ENCODE measurements at regions not wholly inside any gene's neighbourhood (a gene's known extent, or its start where the extent isn't known, plus 50 kb on each side); places are given as distances from the start of the nearest gene placed in this dataset.

DNA sequence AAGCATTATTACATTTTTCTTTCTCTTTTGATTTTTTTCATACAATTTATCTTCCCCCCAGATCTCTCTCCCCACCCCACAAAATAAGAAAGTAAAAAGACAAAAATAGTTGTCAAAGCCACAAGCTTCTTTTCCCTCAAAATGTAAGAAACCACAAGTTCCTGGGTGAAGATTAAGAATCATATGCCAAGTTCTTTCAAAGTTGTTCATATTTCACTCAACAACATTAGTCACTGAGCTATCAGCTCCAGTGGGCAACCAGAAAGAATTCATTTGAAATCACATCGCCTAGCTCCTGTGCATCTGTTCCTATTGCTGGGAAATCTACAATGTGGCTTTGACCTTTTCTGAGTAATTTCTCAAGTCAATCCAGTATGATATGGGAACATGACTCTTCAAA lies 681.6 kb upstream of the ARPP21 start:
- no peaks in the 10 kb centered on the region for H3K4me1 ChIP-seq
- intact Hi-C loops (cut with DNase I; ENCODE audit: low total_unique reads), result no loop called here
- no peaks in the 10 kb centered on the region for H3K27me3 ChIP-seq (replicated peaks in 1 of 7)
- no peak overlapping the region for H3K27ac ChIP-seq
- peaks cover 0 to 3% (median 0%) of the 10 kb centered on the region in 8 donors for H3K9me3 ChIP-seq
- no peak for TF ChIP-seq POLR2A (IDR thresholded peaks at IDR 0.05)
- TF ChIP-seq, protein P1, sequence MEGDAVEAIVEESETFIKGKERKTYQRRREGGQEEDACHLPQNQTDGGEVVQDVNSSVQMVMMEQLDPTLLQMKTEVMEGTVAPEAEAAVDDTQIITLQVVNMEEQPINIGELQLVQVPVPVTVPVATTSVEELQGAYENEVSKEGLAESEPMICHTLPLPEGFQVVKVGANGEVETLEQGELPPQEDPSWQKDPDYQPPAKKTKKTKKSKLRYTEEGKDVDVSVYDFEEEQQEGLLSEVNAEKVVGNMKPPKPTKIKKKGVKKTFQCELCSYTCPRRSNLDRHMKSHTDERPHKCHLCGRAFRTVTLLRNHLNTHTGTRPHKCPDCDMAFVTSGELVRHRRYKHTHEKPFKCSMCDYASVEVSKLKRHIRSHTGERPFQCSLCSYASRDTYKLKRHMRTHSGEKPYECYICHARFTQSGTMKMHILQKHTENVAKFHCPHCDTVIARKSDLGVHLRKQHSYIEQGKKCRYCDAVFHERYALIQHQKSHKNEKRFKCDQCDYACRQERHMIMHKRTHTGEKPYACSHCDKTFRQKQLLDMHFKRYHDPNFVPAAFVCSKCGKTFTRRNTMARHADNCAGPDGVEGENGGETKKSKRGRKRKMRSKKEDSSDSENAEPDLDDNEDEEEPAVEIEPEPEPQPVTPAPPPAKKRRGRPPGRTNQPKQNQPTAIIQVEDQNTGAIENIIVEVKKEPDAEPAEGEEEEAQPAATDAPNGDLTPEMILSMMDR (IDR thresholded peaks at IDR 0.05 in 8 of 11, conservative IDR thresholded peaks at IDR 0.05 in 3 of 11), result no peak
- TF ChIP-seq POLR2AphosphoS5 (IDR thresholded peaks at IDR 0.05), result no peak
- DNase-seq, result no peak
- H3K4me3 ChIP-seq, result no peak overlapping the region
- 68 to 84% (median 71%) methylated on average over 1 of the region's 1 CpG for WGBS, 5 donors
- no peaks in the 10 kb centered on the region for H3K36me3 ChIP-seq

- TF ChIP-seq, protein P1 (IDR thresholded peaks at IDR 0.05 in 8 of 11, conservative IDR thresholded peaks at IDR 0.05 in 3 of 11), result no peak
- TF ChIP-seq POLR2AphosphoS5 (IDR thresholded peaks at IDR 0.05), result no peak
- no peak for TF ChIP-seq POLR2A (IDR thresholded peaks at IDR 0.05)
- WGBS, 5 donors, result 78 to 91% (median 83%) methylated on average over 2 of the region's 2 CpGs
- no peaks in the 10 kb centered on the region for H3K36me3 ChIP-seq
Measured at GRCh38 chr3:34969513-34969912, 669.8 kb upstream of the ARPP21 start.

GRCh38 chr3:34972481-34972880 lies 666.8 kb upstream of the ARPP21 start:
- no peaks in the 10 kb centered on the region for H3K27me3 ChIP-seq (replicated peaks in 1 of 7)
- no peak for TF ChIP-seq POLR2A (IDR thresholded peaks at IDR 0.05)
- TF ChIP-seq POLR2AphosphoS5 (IDR thresholded peaks at IDR 0.05), result no peak
- TF ChIP-seq, protein P1 (IDR thresholded peaks at IDR 0.05 in 8 of 11, conservative IDR thresholded peaks at IDR 0.05 in 3 of 11), result no peak
- intact Hi-C loops (cut with DNase I; ENCODE audit: low total_unique reads), result no loop called here
- DNase-seq, result no peak
- H3K4me1 ChIP-seq, result no peaks in the 10 kb centered on the region
- H3K27ac ChIP-seq, result no peak overlapping the region
- H3K9me3 ChIP-seq, result peaks cover 0 to 38% (median 16%) of the 10 kb centered on the region in 8 donors
- no peaks in the 10 kb centered on the region for H3K36me3 ChIP-seq
- no peak overlapping the region for H3K4me3 ChIP-seq

More at GRCh38 chr3:34969513-34969912, 669.8 kb upstream of the ARPP21 start:
- Histone ChIP-seq H3K9me3 (peaks cover 0 to 11% (median 0%) of the 10 kb centered on the region in 8 donors), H3K27me3 (replicated peaks in 1 of 7) (no peaks in the 10 kb centered on the region), H3K4me3 (no peak overlapping the region), H3K27ac (no peak overlapping the region), H3K4me1 (no peaks in the 10 kb centered on the region)
- DNase-seq, result no peak
- intact Hi-C loops (cut with DNase I; ENCODE audit: low total_unique reads), result no loop called here

DNA sequence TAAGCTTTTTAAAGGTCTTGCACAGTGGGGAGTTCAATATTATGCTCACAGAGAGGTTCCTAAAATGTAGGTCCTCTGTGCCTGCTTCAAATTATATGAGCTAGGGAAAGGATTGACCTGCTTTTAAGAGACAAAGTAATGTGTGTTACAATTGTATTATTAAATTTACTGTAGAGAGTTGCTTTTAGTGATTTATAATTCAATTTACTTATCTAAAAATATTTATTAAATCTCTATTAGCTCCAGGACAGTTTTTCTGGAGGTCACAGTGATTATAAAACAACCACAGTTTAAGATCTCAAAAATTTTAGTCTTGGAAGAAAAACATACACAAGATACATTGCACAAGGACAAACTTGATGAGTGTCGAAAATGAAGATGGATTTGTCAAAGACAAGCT lies 665.7 kb upstream of the ARPP21 start:
- Histone ChIP-seq H3K4me3 (no peak overlapping the region), H3K27me3 (replicated peaks in 1 of 7) (no peaks in the 10 kb centered on the region), H3K27ac (no peak overlapping the region), H3K4me1 (no peaks in the 10 kb centered on the region), H3K9me3 (peaks cover 0 to 47% (median 16%) of the 10 kb centered on the region in 8 donors), H3K36me3 (no peaks in the 10 kb centered on the region)
- TF ChIP-seq POLR2A (IDR thresholded peaks at IDR 0.05) (no peak), POLR2AphosphoS5 (IDR thresholded peaks at IDR 0.05) (no peak)
- TF ChIP-seq, protein P1 (IDR thresholded peaks at IDR 0.05 in 8 of 11, conservative IDR thresholded peaks at IDR 0.05 in 3 of 11), result no peak
- intact Hi-C loops (cut with DNase I; ENCODE audit: low total_unique reads), result no loop called here
- DNase-seq, result no peak
- WGBS, 5 donors, result 74 to 95% (median 80%) methylated on average over 1 of the region's 1 CpG

Data from spleen (tissue), 11 donors.